GM20000 (cell line): ENCODE measurements at regions not wholly inside any gene's neighbourhood (a gene's known extent, or its start where the extent isn't known, plus 50 kb on each side); places are given as distances from the start of the nearest gene placed in this dataset.
A peak's percentile ranks its signal among the peaks of the same experiment; 100 is the strongest.

Experiments
- DNase-seq: peaks from one replicate; pipeline ENCODE4 v3.0.0; 2012; ENCODE audit warnings: low spot score
- CTCF ChIP-seq: IDR thresholded peaks from 2 replicates; pipeline ENCODE4 v1.5.1; 2012; ENCODE audit warnings: mild to moderate bottlenecking, control low read depth; ENCODE audit errors: extremely low read depth, missing control alignments

- no peak for TF ChIP-seq CTCF
- DNase-seq, result no peak
Measured at GRCh38 chr2:182540252-182540651, 113.4 kb upstream of the PDE1A start.

- DNase-seq, result peak; percentile 6
- no peak for TF ChIP-seq CTCF
Measured at GRCh38 chr2:182541268-182541667, 114.4 kb upstream of the PDE1A start.

GRCh38 chr2:182542501-182543258, 115.8 kb upstream of the PDE1A start:
- no peak for DNase-seq
- TF ChIP-seq CTCF, result no peak

- DNase-seq, result no peak
- TF ChIP-seq CTCF, result no peak
Measured at GRCh38 chr2:182543741-182544525, 117.1 kb upstream of the PDE1A start.

- no peak for TF ChIP-seq CTCF
- DNase-seq, result peak; percentile 7
Measured at GRCh38 chr2:182545420-182546167, 118.8 kb upstream of the PDE1A start.

GRCh38 chr2:182548031-182548950, 121.5 kb upstream of the PDE1A start:
- TF ChIP-seq CTCF, result no peak
- no peak for DNase-seq
